Esophagus (tissue), 2 donors: ENCODE measurements at regions not wholly inside any gene's neighbourhood (a gene's known extent, or its start where the extent isn't known, plus 50 kb on each side); places are given as distances from the start of the nearest gene placed in this dataset.

Experiments used
- H3K27ac ChIP-seq, 2 donors: one replicate each; pipeline ENCODE4 v1.5.1; 2013; ENCODE audit warnings: low read depth in 2 of 2, mild to moderate bottlenecking in 2 of 2, inconsistent platforms in 1 of 2, low read length in 1 of 2, moderate library complexity in 1 of 2
- H3K27me3 ChIP-seq, 2 donors: one replicate each; pipeline ENCODE4 v1.6.1; 2013; ENCODE audit warnings: low read length in 2 of 2, control low read depth in 1 of 2, mild to moderate bottlenecking in 1 of 2; ENCODE audit not compliant: insufficient read depth in 2 of 2, control insufficient read depth in 1 of 2
- H3K36me3 ChIP-seq, 2 donors: one replicate each; pipeline ENCODE4 v1.6.1; 2013; ENCODE audit warnings: low read length in 1 of 2; ENCODE audit not compliant: control insufficient read depth in 2 of 2, insufficient read depth in 2 of 2
- H3K4me1 ChIP-seq, 2 donors: one replicate each; pipeline ENCODE4 v1.6.1; 2013; ENCODE audit warnings: low read length in 1 of 2; ENCODE audit not compliant: control insufficient read depth in 2 of 2, insufficient read depth in 2 of 2
- H3K4me3 ChIP-seq, 2 donors: one replicate each; pipeline ENCODE4 v1.5.1; 2013; ENCODE audit warnings: low read length in 2 of 2, mild to moderate bottlenecking in 2 of 2, low read depth in 1 of 2, moderate library complexity in 1 of 2
- H3K9me3 ChIP-seq, 2 donors: one replicate each; pipeline ENCODE4 v1.6.1; 2013; ENCODE audit warnings: mild to moderate bottlenecking in 2 of 2, low read depth in 1 of 2, low read length in 1 of 2, moderate library complexity in 1 of 2; ENCODE audit not compliant: control insufficient read depth in 2 of 2, insufficient read depth in 1 of 2
- WGBS, 2 donors: extraction: QIAGEN DNeasy Blood & Tissue Kit; methylation state at CpG; one replicate each; pipeline ENCODE4 v1.1.7; 2013; 5-methylcytosine and 5-hydroxymethylcytosine counted together
- donor health status: healthy with polysubstance abuse.
- donor health status: Bipolar disorder and iron deficiency.

- 71 to 87% methylated on average over 4 of the region's 4 CpGs for WGBS, 2 donors
- H3K4me1 ChIP-seq = no peaks in the 10 kb centered on the region
Measured at GRCh38 chr10:3709456-3710060, 75.5 kb downstream of the KLF6 start.

GRCh38 chr10:3708852-3709251 lies 76.2 kb downstream of the KLF6 start:
- Histone ChIP-seq H3K9me3 (no peaks in the 10 kb centered on the region), H3K27ac (no peak overlapping the region), H3K4me3 (no peak overlapping the region), H3K27me3 (no peaks in the 10 kb centered on the region), H3K36me3 (no peaks in the 10 kb centered on the region), H3K4me1 (no peaks in the 10 kb centered on the region)
- WGBS, 2 donors = 61 to 69% methylated on average over 6 of the region's 6 CpGs

More at GRCh38 chr10:3709456-3710060, 75.5 kb downstream of the KLF6 start:
- no peaks in the 10 kb centered on the region for H3K27me3 ChIP-seq
- H3K4me3 ChIP-seq = no peak overlapping the region
- H3K27ac ChIP-seq = no peak overlapping the region
- no peaks in the 10 kb centered on the region for H3K36me3 ChIP-seq
- no peaks in the 10 kb centered on the region for H3K9me3 ChIP-seq

- no peaks in the 10 kb centered on the region for H3K36me3 ChIP-seq
- 88 to 89% methylated on average over 10 of the region's 10 CpGs for WGBS, 2 donors
- no peak overlapping the region for H3K4me3 ChIP-seq
- H3K9me3 ChIP-seq = no peaks in the 10 kb centered on the region
- no peak overlapping the region for H3K27ac ChIP-seq
- H3K27me3 ChIP-seq = no peaks in the 10 kb centered on the region
- H3K4me1 ChIP-seq = no peaks in the 10 kb centered on the region
Measured at GRCh38 chr10:3704565-3705325, 80.3 kb downstream of the KLF6 start.

GRCh38 chr10:3702569-3702968 lies 82.4 kb downstream of the KLF6 start:
- Histone ChIP-seq H3K4me1 (no peaks in the 10 kb centered on the region), H3K4me3 (no peak overlapping the region), H3K36me3 (no peaks in the 10 kb centered on the region), H3K27me3 (no peaks in the 10 kb centered on the region), H3K27ac (no peak overlapping the region), H3K9me3 (peaks cover 0 to 2% of the 10 kb centered on the region in 2 donors)
- 69 to 78% methylated on average over 1 of the region's 1 CpG for WGBS, 2 donors

- H3K4me3 ChIP-seq = no peak overlapping the region
- H3K27me3 ChIP-seq = no peaks in the 10 kb centered on the region
- no peak overlapping the region for H3K27ac ChIP-seq
- H3K9me3 ChIP-seq = peaks cover 0 to 2% of the 10 kb centered on the region in 2 donors
- no peaks in the 10 kb centered on the region for H3K4me1 ChIP-seq
- H3K36me3 ChIP-seq = no peaks in the 10 kb centered on the region
- WGBS, 2 donors = 82 to 86% methylated on average over 11 of the region's 11 CpGs
Measured at GRCh38 chr10:3702056-3702546, 82.9 kb downstream of the KLF6 start.

- Histone ChIP-seq H3K4me1 (no peaks in the 10 kb centered on the region), H3K27ac (no peak overlapping the region), H3K9me3 (peaks cover 0 to 2% of the 10 kb centered on the region in 2 donors), H3K27me3 (no peaks in the 10 kb centered on the region), H3K4me3 (no peak overlapping the region), H3K36me3 (no peaks in the 10 kb centered on the region)
- WGBS, 2 donors = 95% methylated on average over 1 of the region's 1 CpG
Measured at GRCh38 chr10:3701491-3701890, 83.5 kb downstream of the KLF6 start.

- H3K4me1 ChIP-seq = no peaks in the 10 kb centered on the region
- WGBS, 2 donors = 63 to 73% methylated on average over 3 of the region's 3 CpGs
- no peaks in the 10 kb centered on the region for H3K36me3 ChIP-seq
- peaks cover 0 to 2% of the 10 kb centered on the region in 2 donors for H3K9me3 ChIP-seq
- no peaks in the 10 kb centered on the region for H3K27me3 ChIP-seq
- H3K27ac ChIP-seq = no peak overlapping the region
- no peak overlapping the region for H3K4me3 ChIP-seq
Measured at GRCh38 chr10:3700531-3701076, 84.4 kb downstream of the KLF6 start.

- no peaks in the 10 kb centered on the region for H3K27me3 ChIP-seq
- H3K9me3 ChIP-seq = peaks cover 0 to 2% of the 10 kb centered on the region in 2 donors
- H3K4me1 ChIP-seq = no peaks in the 10 kb centered on the region
- H3K27ac ChIP-seq = no peak overlapping the region
- H3K36me3 ChIP-seq = no peaks in the 10 kb centered on the region
- WGBS, 2 donors = 86 to 89% methylated on average over 5 of the region's 5 CpGs
- no peak overlapping the region for H3K4me3 ChIP-seq
Measured at GRCh38 chr10:3699916-3700315, 85.1 kb downstream of the KLF6 start.

GRCh38 chr10:3698312-3698711 lies 86.7 kb downstream of the KLF6 start:
- 84 to 94% methylated on average over 1 of the region's 1 CpG for WGBS, 2 donors
- Histone ChIP-seq H3K4me1 (no peaks in the 10 kb centered on the region), H3K27ac (no peak overlapping the region), H3K36me3 (no peaks in the 10 kb centered on the region), H3K9me3 (peaks cover 0 to 2% of the 10 kb centered on the region in 2 donors), H3K27me3 (no peaks in the 10 kb centered on the region), H3K4me3 (no peak overlapping the region)
